ENCODE measurements at regions not wholly inside any gene's neighbourhood (a gene's known extent, or its start where the extent isn't known, plus 50 kb on each side); places are given as distances from the start of the nearest gene placed in this dataset.

DNA sequence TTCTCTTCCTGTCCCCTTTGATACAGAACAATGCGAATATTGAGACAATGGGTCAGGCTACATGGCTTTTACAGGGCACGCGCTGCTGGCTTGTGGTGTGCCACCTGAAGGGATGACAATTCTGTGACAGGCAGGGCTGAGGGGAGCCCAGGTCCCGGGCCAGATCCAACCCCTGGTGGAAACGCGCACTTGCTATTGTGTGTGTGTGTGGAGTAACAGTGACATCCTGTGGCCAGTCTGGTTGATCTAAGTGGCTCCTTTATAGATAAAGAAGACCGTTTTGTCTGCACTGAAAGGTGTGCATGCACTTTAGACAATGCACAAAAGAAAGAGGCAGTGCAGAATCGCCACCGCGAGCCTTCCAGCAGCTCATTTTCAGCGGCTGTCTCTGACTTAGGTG, 273.6 kb downstream of the HRH4 start:
- TF ChIP-seq, protein P1, sequence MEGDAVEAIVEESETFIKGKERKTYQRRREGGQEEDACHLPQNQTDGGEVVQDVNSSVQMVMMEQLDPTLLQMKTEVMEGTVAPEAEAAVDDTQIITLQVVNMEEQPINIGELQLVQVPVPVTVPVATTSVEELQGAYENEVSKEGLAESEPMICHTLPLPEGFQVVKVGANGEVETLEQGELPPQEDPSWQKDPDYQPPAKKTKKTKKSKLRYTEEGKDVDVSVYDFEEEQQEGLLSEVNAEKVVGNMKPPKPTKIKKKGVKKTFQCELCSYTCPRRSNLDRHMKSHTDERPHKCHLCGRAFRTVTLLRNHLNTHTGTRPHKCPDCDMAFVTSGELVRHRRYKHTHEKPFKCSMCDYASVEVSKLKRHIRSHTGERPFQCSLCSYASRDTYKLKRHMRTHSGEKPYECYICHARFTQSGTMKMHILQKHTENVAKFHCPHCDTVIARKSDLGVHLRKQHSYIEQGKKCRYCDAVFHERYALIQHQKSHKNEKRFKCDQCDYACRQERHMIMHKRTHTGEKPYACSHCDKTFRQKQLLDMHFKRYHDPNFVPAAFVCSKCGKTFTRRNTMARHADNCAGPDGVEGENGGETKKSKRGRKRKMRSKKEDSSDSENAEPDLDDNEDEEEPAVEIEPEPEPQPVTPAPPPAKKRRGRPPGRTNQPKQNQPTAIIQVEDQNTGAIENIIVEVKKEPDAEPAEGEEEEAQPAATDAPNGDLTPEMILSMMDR (conservative IDR thresholded peaks at IDR 0.05) = peak; percentile 74
- no peak for TF ChIP-seq ZFX (IDR thresholded peaks at IDR 0.05)
